HCT116 (cell line): ENCODE measurements at regions not wholly inside any gene's neighbourhood (a gene's known extent, or its start where the extent isn't known, plus 50 kb on each side); places are given as distances from the start of the nearest gene placed in this dataset.

Experiments
- ATAC-seq: fragments of 200-7000 bp; cut with Tn5 transposase; 2 replicates; pipeline ENCODE4 v1.9.1; 2020; ENCODE audit warnings: mild to moderate bottlenecking, moderate library complexity
- BruUV-seq: library from RNA; stranded (reverse); fragments of 400-500 nt; replicated peaks from 2 replicates; lab custom pipeline; 2021; lab: Mats Ljungman, UMichigan
- CTCF ChIA-PET: fragments of 300-600 bp; sonication (Branson Sonifier 250); formaldehyde crosslinking; loops from one replicate; lab custom pipeline; 2021; ENCODE audit warnings: antibody characterized with exemption; lab: Charles Lee
- POLR2A ChIA-PET: fragments of 300-600, 350-600 bp; sonication (Branson Sonifier 250); formaldehyde crosslinking; loops from one replicate; lab custom pipeline; 2021; ENCODE audit warnings: antibody characterized with exemption; lab: Charles Lee
- RAD21 ChIA-PET, 2 experiments: fragments of 300-600 bp; sonication (Branson Sonifier 250); formaldehyde crosslinking; loops; one replicate each; lab custom pipeline; 2023; ENCODE audit warnings: low total read pairs in 2 of 2; ENCODE audit not compliant: uncharacterized antibody in 2 of 2, unreplicated experiment in 2 of 2, low non-redundant PET in 1 of 2; lab: Charles Lee
- DNase-seq: peaks from one replicate; pipeline ENCODE4 v3.0.0-alpha.2; 2010; ENCODE audit warnings: low read depth, low spot score
- H2AFZ ChIP-seq: fragments of 200-600 bp; shearing (Covaris generic), sonication (generic); 2 replicates; pipeline ENCODE4 v1.6.1; 2017; ENCODE audit warnings: low read depth, mixed run types, mixed read lengths, antibody characterized with exemption, low read length; ENCODE audit not compliant: poor library complexity, severe bottlenecking
- H3K27ac ChIP-seq: 2 replicates; pipeline ENCODE4 v1.5.1; 2012; ENCODE audit warnings: low read depth, low read length
- H3K27me3 ChIP-seq: fragments of 200-600 bp; sonication (generic); 2 replicates; pipeline ENCODE4 v1.6.1; 2016; ENCODE audit warnings: mixed run types, low read length, mixed read lengths; ENCODE audit not compliant: insufficient read depth
- H3K36me3 ChIP-seq, 2 experiments: fragments of 200-500 bp in 1 of 2; fragments of 200-600 bp in 1 of 2; sonication (Bioruptor generic) in 1 of 2; sonication (generic) in 1 of 2; 2 replicates each; pipeline versions ENCODE4 v1.5.1 to v1.6.1; 2014 to 2016; ENCODE audit warnings: low read length in 2 of 2, inconsistent platforms in 1 of 2, mixed read lengths in 1 of 2, mixed run types in 1 of 2; ENCODE audit not compliant: insufficient read depth in 2 of 2, control insufficient read depth in 1 of 2
- H3K4me1 ChIP-seq, 2 experiments: fragments of 200-600 bp in 1 of 2; sonication (generic) in 1 of 2; 2 replicates each; pipeline versions ENCODE4 v1.5.1 to v1.6.1; 2012 to 2017; ENCODE audit warnings: low read length in 2 of 2, inconsistent platforms in 1 of 2, mild to moderate bottlenecking in 1 of 2, mixed read lengths in 1 of 2, mixed run types in 1 of 2, moderate library complexity in 1 of 2; ENCODE audit not compliant: insufficient read depth in 2 of 2, control insufficient read depth in 1 of 2
- H3K4me2 ChIP-seq: fragments of 200-600 bp; sonication (generic); 2 replicates; pipeline ENCODE4 v1.6.1; 2017; ENCODE audit warnings: mixed run types, low read length, mixed read lengths
- H3K4me3 ChIP-seq, 2 experiments: fragments of 200-600 bp in 1 of 2; sonication (generic) in 1 of 2; replicated peaks in 1 of 2; 2 replicates each; pipeline ENCODE4 v1.5.1; 2011 to 2016; ENCODE audit warnings: low read length in 2 of 2, control low read depth in 1 of 2, low read depth in 1 of 2, mild to moderate bottlenecking in 1 of 2, mixed read lengths in 1 of 2, mixed run types in 1 of 2
- H3K79me2 ChIP-seq: fragments of 200-600 bp; sonication (generic); 2 replicates; pipeline ENCODE4 v1.6.1; 2017; ENCODE audit warnings: mild to moderate bottlenecking, mixed run types, low read length, moderate library complexity, mixed read lengths; ENCODE audit not compliant: insufficient read depth
- H3K9ac ChIP-seq: fragments of 200-600 bp; sonication (generic); 2 replicates; pipeline ENCODE4 v1.6.1; 2016; ENCODE audit warnings: low read length, mixed read lengths
- H3K9me2 ChIP-seq: fragments of 200-600 bp; sonication (generic), shearing (Covaris generic); 2 replicates; pipeline ENCODE4 v1.6.1; 2017; ENCODE audit warnings: mixed run types, mild to moderate bottlenecking, moderate library complexity; ENCODE audit not compliant: insufficient read depth
- H3K9me3 ChIP-seq, 2 experiments: fragments of 200-500 bp in 1 of 2; fragments of 200-600 bp in 1 of 2; sonication (Bioruptor generic) in 1 of 2; sonication (generic) in 1 of 2; 2 replicates each; pipeline ENCODE4 v1.6.1; 2014 to 2017; ENCODE audit warnings: low read length in 2 of 2, mixed read lengths in 2 of 2, inconsistent platforms in 1 of 2, low read depth in 1 of 2, mild to moderate bottlenecking in 1 of 2, mixed run types in 1 of 2, moderate library complexity in 1 of 2; ENCODE audit not compliant: control insufficient read depth in 1 of 2, insufficient read depth in 1 of 2
- H4K20me1 ChIP-seq: fragments of 200-600 bp; sonication (generic), shearing (Covaris generic); 2 replicates; pipeline ENCODE4 v1.6.1; 2017; ENCODE audit warnings: mixed run types, mild to moderate bottlenecking, moderate library complexity; ENCODE audit not compliant: insufficient read depth
- POLR2A ChIP-seq: IDR thresholded peaks from 2 replicates; pipeline ENCODE4 v1.7.0; 2011; ENCODE audit warnings: borderline replicate concordance; ENCODE audit not compliant: insufficient read depth, insufficient read length; ENCODE audit errors: extremely low read depth
- POLR2AphosphoS5 ChIP-seq: IDR thresholded peaks from 2 replicates; pipeline ENCODE4 v1.6.1; 2011; ENCODE audit warnings: mild to moderate bottlenecking, low read depth, low read length, moderate library complexity
- RAD21 ChIP-seq: IDR thresholded peaks from 2 replicates; pipeline ENCODE4 v1.6.1; 2012; ENCODE audit warnings: low read depth, mild to moderate bottlenecking
- REST ChIP-seq: IDR thresholded peaks from 2 replicates; pipeline ENCODE4 v1.6.1; 2012; ENCODE audit warnings: low read depth
- SIN3A ChIP-seq: IDR thresholded peaks from 2 replicates; pipeline ENCODE4 v1.6.1; 2012; ENCODE audit warnings: low read depth
- ZFX ChIP-seq: fragments of 450-650 bp; IDR thresholded peaks from 2 replicates; pipeline ENCODE4 v1.6.1; 2017
- ZNF274 ChIP-seq: fragments of 200-500 bp; sonication (Bioruptor generic); IDR thresholded peaks from 2 replicates; pipeline ENCODE4 v1.6.1; 2014; ENCODE audit warnings: mild to moderate bottlenecking, low read depth, low read length, inconsistent platforms
- intact Hi-C: fragments of 100-400 bp; cut with micrococcal nuclease; formaldehyde crosslinking; loops from 2 replicates; pipeline ENCODE4 v1.10.0; 2022
- TF ChIP-seq, protein P1 (sequence below): IDR thresholded peaks from 2 replicates; pipeline ENCODE4 v1.6.1; 2011; ENCODE audit warnings: mild to moderate bottlenecking, low read length, moderate library complexity; ENCODE audit not compliant: insufficient replicate concordance; ENCODE audit errors: extremely low read depth
- TF ChIP-seq, protein P2 (sequence below), 3 experiments: fragments of 200-600 bp in 1 of 3; sonication (generic) in 1 of 3; IDR thresholded peaks in 2 of 3; conservative IDR thresholded peaks in 1 of 3; 2 replicates each; pipeline ENCODE4 v1.5.1; 2012 to 2017; ENCODE audit warnings: low read depth in 2 of 3, low read length in 2 of 3, antibody characterized with exemption in 1 of 3, borderline replicate concordance in 1 of 3, control low read depth in 1 of 3, mild to moderate bottlenecking in 1 of 3, mixed read lengths in 1 of 3, mixed run types in 1 of 3, moderate library complexity in 1 of 3; ENCODE audit not compliant: insufficient read depth in 1 of 3
- TF ChIP-seq, protein P3 (sequence below): IDR thresholded peaks from 2 replicates; pipeline ENCODE4 v1.6.1; 2012

- no peak for TF ChIP-seq REST
- TF ChIP-seq, protein P1, sequence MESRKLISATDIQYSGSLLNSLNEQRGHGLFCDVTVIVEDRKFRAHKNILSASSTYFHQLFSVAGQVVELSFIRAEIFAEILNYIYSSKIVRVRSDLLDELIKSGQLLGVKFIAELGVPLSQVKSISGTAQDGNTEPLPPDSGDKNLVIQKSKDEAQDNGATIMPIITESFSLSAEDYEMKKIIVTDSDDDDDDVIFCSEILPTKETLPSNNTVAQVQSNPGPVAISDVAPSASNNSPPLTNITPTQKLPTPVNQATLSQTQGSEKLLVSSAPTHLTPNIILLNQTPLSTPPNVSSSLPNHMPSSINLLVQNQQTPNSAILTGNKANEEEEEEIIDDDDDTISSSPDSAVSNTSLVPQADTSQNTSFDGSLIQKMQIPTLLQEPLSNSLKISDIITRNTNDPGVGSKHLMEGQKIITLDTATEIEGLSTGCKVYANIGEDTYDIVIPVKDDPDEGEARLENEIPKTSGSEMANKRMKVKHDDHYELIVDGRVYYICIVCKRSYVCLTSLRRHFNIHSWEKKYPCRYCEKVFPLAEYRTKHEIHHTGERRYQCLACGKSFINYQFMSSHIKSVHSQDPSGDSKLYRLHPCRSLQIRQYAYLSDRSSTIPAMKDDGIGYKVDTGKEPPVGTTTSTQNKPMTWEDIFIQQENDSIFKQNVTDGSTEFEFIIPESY, result no peak
These were observed 166.0 kb downstream of the OLFM1 start (continued) for GRCh38 chr9:135253305-135254004.

- H3K9me2 ChIP-seq, result no peaks in the 10 kb centered on the region
- H3K27ac ChIP-seq, result no peak overlapping the region; the same call in 1 of the 2 replicates
- no peak overlapping the region for H3K4me3 ChIP-seq
- peak; percentile 13 for ATAC-seq
- peak overlapping the region; percentile 56 for H3K4me2 ChIP-seq
- ChIA-PET RAD21 (no interaction called here), POLR2A (no interaction called here), CTCF (no interaction called here)
- no peaks in the 10 kb centered on the region for H3K27me3 ChIP-seq
- H3K36me3 ChIP-seq, result no peaks in the 10 kb centered on the region
- no peaks in the 10 kb centered on the region for H3K9me3 ChIP-seq
- no TSS peak for BruUV-seq
- H4K20me1 ChIP-seq, result no peaks in the 10 kb centered on the region
- peaks cover 9 to 24% of the 10 kb centered on the region in 2 experiments; a peak in 3 of 4 replicates for H3K4me1 ChIP-seq
- intact Hi-C loops, result loop anchor here (10.0 kb wide), 1 partner anchor 170 kb away; the partner anchor contains the start of gene OLFM1
- no peak overlapping the region for H3K9ac ChIP-seq
- no peak for DNase-seq
- H3K79me2 ChIP-seq, result no peaks in the 10 kb centered on the region
- peak overlapping the region; percentile 3 for H2AFZ ChIP-seq
- TF ChIP-seq, protein P1, result no peak
- TF ChIP-seq SIN3A, result no peak
- TF ChIP-seq RAD21, result no peak
- TF ChIP-seq, protein P2, sequence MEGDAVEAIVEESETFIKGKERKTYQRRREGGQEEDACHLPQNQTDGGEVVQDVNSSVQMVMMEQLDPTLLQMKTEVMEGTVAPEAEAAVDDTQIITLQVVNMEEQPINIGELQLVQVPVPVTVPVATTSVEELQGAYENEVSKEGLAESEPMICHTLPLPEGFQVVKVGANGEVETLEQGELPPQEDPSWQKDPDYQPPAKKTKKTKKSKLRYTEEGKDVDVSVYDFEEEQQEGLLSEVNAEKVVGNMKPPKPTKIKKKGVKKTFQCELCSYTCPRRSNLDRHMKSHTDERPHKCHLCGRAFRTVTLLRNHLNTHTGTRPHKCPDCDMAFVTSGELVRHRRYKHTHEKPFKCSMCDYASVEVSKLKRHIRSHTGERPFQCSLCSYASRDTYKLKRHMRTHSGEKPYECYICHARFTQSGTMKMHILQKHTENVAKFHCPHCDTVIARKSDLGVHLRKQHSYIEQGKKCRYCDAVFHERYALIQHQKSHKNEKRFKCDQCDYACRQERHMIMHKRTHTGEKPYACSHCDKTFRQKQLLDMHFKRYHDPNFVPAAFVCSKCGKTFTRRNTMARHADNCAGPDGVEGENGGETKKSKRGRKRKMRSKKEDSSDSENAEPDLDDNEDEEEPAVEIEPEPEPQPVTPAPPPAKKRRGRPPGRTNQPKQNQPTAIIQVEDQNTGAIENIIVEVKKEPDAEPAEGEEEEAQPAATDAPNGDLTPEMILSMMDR (IDR thresholded peaks at IDR 0.05 in 2 of 3, conservative IDR thresholded peaks at IDR 0.05 in 1 of 3; ENCODE audit: borderline replicate concordance in 1 of 3, insufficient read depth in 1 of 3, low read depth in 2 of 3, low read length in 2 of 3), result no peak
- no peak for TF ChIP-seq POLR2AphosphoS5
- no peak for TF ChIP-seq ZNF274
- TF ChIP-seq, protein P3, sequence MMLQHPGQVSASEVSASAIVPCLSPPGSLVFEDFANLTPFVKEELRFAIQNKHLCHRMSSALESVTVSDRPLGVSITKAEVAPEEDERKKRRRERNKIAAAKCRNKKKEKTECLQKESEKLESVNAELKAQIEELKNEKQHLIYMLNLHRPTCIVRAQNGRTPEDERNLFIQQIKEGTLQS, result no peak
- no peak for TF ChIP-seq POLR2A
- no peak for TF ChIP-seq ZFX
These were observed 166.9 kb downstream of the OLFM1 start for GRCh38 chr9:135254176-135255032.
